Ureter (tissue), 1 donor: ENCODE measurements at regions not wholly inside any gene's neighbourhood (a gene's known extent, or its start where the extent isn't known, plus 50 kb on each side); places are given as distances from the start of the nearest gene placed in this dataset.

Source experiments
- DNase-seq: peaks from one replicate; pipeline ENCODE4 v3.0.0-alpha.2; 2020; ENCODE audit warnings: low spot score
- donor health status: DM: yes; HTN: yes; CAD: no.

- no peak for DNase-seq
These were observed 50.8 kb upstream of the FLT1 start for GRCh38 chr13:28545583-28546333.
